ENCODE measurements at regions not wholly inside any gene's neighbourhood (a gene's known extent, or its start where the extent isn't known, plus 50 kb on each side); places are given as distances from the start of the nearest gene placed in this dataset.

DNA sequence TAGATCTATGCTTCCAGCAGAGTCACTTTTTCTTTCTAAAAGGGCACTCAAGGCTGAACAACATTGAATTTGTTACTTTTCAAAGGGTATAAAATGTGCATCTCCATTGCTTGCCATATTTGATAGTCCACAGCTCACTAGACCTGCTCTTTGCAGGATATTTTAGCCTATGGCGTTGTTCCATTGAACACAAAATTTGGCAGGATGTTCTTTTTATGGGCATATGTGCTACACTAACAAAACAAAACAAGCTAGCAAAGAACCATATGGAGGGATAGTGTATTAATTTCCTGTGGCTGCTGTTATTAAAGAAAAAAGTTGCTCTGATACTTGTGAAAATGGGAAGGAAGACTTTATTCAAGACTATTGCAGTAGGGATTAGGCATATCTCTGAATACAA lies 828.7 kb downstream of the TYW1 start:
- no peak overlapping the region for H3K27ac ChIP-seq (ENCODE audit: extremely low read depth, low read depth, low read length)
- H3K36me3 ChIP-seq (ENCODE audit: control insufficient read depth in 2 of 2, insufficient read depth in 1 of 2, low read length in 2 of 2) = no peaks in the 10 kb centered on the region
- ChIA-PET POLR2A (no interaction called here), CTCF (no interaction called here)
- H3K4me1 ChIP-seq (ENCODE audit: control insufficient read depth, insufficient read depth, low read length) = no peaks in the 10 kb centered on the region
- no peak overlapping the region for H3K4me3 ChIP-seq (ENCODE audit: low read depth, low read length)
- no peak for TF ChIP-seq ZNF223 (tag by site-specific recombination; IDR thresholded peaks at IDR 0.05)
- TF ChIP-seq, protein P1, sequence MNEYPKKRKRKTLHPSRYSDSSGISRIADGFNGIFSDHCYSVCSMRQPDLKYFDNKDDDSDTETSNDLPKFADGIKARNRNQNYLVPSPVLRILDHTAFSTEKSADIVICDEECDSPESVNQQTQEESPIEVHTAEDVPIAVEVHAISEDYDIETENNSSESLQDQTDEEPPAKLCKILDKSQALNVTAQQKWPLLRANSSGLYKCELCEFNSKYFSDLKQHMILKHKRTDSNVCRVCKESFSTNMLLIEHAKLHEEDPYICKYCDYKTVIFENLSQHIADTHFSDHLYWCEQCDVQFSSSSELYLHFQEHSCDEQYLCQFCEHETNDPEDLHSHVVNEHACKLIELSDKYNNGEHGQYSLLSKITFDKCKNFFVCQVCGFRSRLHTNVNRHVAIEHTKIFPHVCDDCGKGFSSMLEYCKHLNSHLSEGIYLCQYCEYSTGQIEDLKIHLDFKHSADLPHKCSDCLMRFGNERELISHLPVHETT (tag by site-specific recombination; IDR thresholded peaks at IDR 0.05) = no peak
- no peak for TF ChIP-seq TRIM28 (IDR thresholded peaks at IDR 0.05; ENCODE audit: borderline replicate concordance, low read length)
- no peak for TF ChIP-seq ZNF670 (tag by site-specific recombination; IDR thresholded peaks at IDR 0.05; ENCODE audit: low read depth)
- TF ChIP-seq, protein P2, sequence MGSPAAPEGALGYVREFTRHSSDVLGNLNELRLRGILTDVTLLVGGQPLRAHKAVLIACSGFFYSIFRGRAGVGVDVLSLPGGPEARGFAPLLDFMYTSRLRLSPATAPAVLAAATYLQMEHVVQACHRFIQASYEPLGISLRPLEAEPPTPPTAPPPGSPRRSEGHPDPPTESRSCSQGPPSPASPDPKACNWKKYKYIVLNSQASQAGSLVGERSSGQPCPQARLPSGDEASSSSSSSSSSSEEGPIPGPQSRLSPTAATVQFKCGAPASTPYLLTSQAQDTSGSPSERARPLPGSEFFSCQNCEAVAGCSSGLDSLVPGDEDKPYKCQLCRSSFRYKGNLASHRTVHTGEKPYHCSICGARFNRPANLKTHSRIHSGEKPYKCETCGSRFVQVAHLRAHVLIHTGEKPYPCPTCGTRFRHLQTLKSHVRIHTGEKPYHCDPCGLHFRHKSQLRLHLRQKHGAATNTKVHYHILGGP (tag by site-specific recombination; IDR thresholded peaks at IDR 0.05) = no peak
- no peak for TF ChIP-seq ZNF266 (tag by site-specific recombination; IDR thresholded peaks at IDR 0.05; ENCODE audit: low read depth)
- TF ChIP-seq ZNF202 (tag by site-specific recombination; IDR thresholded peaks at IDR 0.05; ENCODE audit: borderline replicate concordance) = no peak
- TF ChIP-seq ZNF555 (tag by site-specific recombination; conservative IDR thresholded peaks at IDR 0.05) = no peak
- TF ChIP-seq BCL11B (tag by site-specific recombination; IDR thresholded peaks at IDR 0.05; ENCODE audit: low read depth) = no peak
- TF ChIP-seq ZBTB7A (tag by site-specific recombination; IDR thresholded peaks at IDR 0.05; ENCODE audit: low read depth) = no peak
- TF ChIP-seq ZNF596 (tag by site-specific recombination; IDR thresholded peaks at IDR 0.05) = no peak
- no peak for TF ChIP-seq ZNF175 (tag by site-specific recombination; IDR thresholded peaks at IDR 0.05)
- TF ChIP-seq, protein P3, sequence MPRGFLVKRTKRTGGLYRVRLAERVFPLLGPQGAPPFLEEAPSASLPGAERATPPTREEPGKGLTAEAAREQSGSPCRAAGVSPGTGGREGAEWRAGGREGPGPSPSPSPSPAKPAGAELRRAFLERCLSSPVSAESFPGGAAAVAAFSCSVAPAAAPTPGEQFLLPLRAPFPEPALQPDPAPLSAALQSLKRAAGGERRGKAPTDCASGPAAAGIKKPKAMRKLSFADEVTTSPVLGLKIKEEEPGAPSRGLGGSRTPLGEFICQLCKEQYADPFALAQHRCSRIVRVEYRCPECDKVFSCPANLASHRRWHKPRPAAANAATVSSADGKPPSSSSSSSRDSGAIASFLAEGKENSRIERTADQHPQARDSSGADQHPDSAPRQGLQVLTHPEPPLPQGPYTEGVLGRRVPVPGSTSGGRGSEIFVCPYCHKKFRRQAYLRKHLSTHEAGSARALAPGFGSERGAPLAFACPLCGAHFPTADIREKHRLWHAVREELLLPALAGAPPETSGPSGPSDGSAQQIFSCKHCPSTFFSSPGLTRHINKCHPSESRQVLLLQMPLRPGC (tag by site-specific recombination; IDR thresholded peaks at IDR 0.05) = no peak
- TF ChIP-seq ZNF140 (tag by site-specific recombination; IDR thresholded peaks at IDR 0.05) = no peak
- TF ChIP-seq MEIS1 (CRISPR knock-in tag; IDR thresholded peaks at IDR 0.05; ENCODE audit: borderline replicate concordance) = no peak
- TF ChIP-seq, protein P4, sequence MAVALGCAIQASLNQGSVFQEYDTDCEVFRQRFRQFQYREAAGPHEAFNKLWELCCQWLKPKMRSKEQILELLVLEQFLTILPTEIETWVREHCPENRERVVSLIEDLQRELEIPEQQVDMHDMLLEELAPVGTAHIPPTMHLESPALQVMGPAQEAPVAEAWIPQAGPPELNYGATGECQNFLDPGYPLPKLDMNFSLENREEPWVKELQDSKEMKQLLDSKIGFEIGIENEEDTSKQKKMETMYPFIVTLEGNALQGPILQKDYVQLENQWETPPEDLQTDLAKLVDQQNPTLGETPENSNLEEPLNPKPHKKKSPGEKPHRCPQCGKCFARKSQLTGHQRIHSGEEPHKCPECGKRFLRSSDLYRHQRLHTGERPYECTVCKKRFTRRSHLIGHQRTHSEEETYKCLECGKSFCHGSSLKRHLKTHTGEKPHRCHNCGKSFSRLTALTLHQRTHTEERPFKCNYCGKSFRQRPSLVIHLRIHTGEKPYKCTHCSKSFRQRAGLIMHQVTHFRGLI (tag by site-specific recombination; IDR thresholded peaks at IDR 0.05) = no peak
- TF ChIP-seq ZNF701 (tag by site-specific recombination; IDR thresholded peaks at IDR 0.05) = no peak
- no peak for TF ChIP-seq GLIS2 (tag by site-specific recombination; IDR thresholded peaks at IDR 0.05)
- no peak for TF ChIP-seq ZFP41 (tag by site-specific recombination; IDR thresholded peaks at IDR 0.05; ENCODE audit: borderline replicate concordance)
- no peak for TF ChIP-seq ZNF221 (tag by site-specific recombination; IDR thresholded peaks at IDR 0.05; ENCODE audit: borderline replicate concordance)
- H3K9me3 ChIP-seq (ENCODE audit: control insufficient read depth, insufficient read depth, low read depth, low read length) = no peaks in the 10 kb centered on the region

DNA sequence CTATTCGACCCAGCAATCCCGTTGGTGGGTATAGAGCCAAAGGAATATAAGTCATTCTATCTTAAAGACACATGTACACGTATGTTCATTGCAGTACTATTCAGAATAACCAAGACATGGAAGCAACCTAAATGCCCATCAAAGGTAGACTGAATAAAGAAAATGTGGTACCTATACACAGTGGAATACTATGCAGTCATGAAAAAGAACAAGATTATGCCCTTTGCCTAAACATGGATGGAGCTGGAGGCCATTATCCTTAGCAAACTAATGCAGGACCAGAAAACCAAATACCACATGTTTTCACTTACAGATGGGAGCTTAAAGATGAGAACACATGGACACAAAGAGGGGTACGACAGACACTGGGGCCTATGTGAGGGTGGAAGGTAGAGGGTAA lies 845.3 kb downstream of the TYW1 start:
- POLR2A ChIA-PET = no interaction called here
- TF ChIP-seq TCF7L2 (IDR thresholded peaks at IDR 0.05; ENCODE audit: borderline replicate concordance, low read depth, low read length) (no peak), GLI2 (tag by site-specific recombination; IDR thresholded peaks at IDR 0.05; ENCODE audit: borderline replicate concordance, low read depth) (no peak), ZNF146 (tag by site-specific recombination; IDR thresholded peaks at IDR 0.05) (no peak; the same call in 1 of the 2 replicates), ZNF701 (tag by site-specific recombination; IDR thresholded peaks at IDR 0.05) (no peak)
- TF ChIP-seq, protein P5, sequence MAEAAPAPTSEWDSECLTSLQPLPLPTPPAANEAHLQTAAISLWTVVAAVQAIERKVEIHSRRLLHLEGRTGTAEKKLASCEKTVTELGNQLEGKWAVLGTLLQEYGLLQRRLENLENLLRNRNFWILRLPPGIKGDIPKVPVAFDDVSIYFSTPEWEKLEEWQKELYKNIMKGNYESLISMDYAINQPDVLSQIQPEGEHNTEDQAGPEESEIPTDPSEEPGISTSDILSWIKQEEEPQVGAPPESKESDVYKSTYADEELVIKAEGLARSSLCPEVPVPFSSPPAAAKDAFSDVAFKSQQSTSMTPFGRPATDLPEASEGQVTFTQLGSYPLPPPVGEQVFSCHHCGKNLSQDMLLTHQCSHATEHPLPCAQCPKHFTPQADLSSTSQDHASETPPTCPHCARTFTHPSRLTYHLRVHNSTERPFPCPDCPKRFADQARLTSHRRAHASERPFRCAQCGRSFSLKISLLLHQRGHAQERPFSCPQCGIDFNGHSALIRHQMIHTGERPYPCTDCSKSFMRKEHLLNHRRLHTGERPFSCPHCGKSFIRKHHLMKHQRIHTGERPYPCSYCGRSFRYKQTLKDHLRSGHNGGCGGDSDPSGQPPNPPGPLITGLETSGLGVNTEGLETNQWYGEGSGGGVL (tag by site-specific recombination; IDR thresholded peaks at IDR 0.05) = no peak

More for the DNA sequence above, 845.3 kb downstream of the TYW1 start:
- no peaks in the 10 kb centered on the region for H3K36me3 ChIP-seq (ENCODE audit: control insufficient read depth in 2 of 2, insufficient read depth in 1 of 2, low read length in 2 of 2)
- CTCF ChIA-PET = interaction anchor here (0.5 to 0.6 kb wide), 2 partner anchors 721 to 997 kb away, joined by 3 to 6 read pairs; no protein-coding TSS in a partner anchor
- H3K4me3 ChIP-seq (ENCODE audit: low read depth, low read length) = no peak overlapping the region
- H3K9me3 ChIP-seq (ENCODE audit: control insufficient read depth, insufficient read depth, low read depth, low read length) = no peaks in the 10 kb centered on the region
- H3K4me1 ChIP-seq (ENCODE audit: control insufficient read depth, insufficient read depth, low read length) = no peaks in the 10 kb centered on the region
- H3K27ac ChIP-seq (ENCODE audit: extremely low read depth, low read depth, low read length) = no peak overlapping the region

All from HEK293 (cell line).